NCI-H2196 treated with DMSO at 0.1 percent for 48 hours (cell line): ENCODE measurements at regions not wholly inside any gene's neighbourhood (a gene's known extent, or its start where the extent isn't known, plus 50 kb on each side); places are given as distances from the start of the nearest gene placed in this dataset.
"Not testable (repeated sequence)": the region's sequence is repeated elsewhere in the genome, so short reads cannot be mapped to it uniquely, and the experiment has no call there.

Experiments used
- DNase-seq: peaks from one replicate; lab custom pipeline; 2025; ENCODE audit not compliant: unreplicated experiment; lab: John Stamatoyannopoulos, UW

DNA sequence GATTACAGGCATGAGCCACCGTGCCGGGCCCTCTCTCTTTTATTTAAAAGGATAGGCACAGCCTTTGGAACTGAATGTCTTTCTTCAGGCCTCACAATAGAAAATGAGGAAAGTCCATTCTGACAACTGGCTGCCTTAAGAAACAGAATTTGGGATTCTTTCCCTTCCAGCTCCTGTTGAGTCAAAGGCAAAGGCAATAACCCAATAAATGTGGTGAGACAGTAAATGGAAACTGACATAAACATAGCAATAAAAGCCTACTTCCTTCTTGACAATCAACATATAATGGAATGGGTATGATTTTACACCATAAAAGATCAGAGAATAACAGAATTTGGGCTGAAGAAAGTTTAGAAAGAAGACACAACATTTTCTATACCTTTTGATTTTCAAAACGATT is 52.7 kb upstream of the SRRM3 start:
- not testable (repeated sequence) for DNase-seq

- DNase-seq, result no peak
Observed at GRCh38 chr7:76149847-76150691, 51.6 kb upstream of the SRRM3 start.
